Stimulated activated CD4-positive, alpha-beta T cell treated with anti-CD3 and anti-CD28 coated beads, TNF-alpha, amount 100 ng/mL, for 48 hours (primary cell): ENCODE measurements at regions not wholly inside any gene's neighbourhood (a gene's known extent, or its start where the extent isn't known, plus 50 kb on each side); places are given as distances from the start of the nearest gene placed in this dataset.

Experiments used
- DNase-seq, 3 donors: peaks; one replicate each; pipeline ENCODE4 v3.0.0-alpha.2; 2020; ENCODE audit warnings: low read depth in 3 of 3

- no peak for DNase-seq
Observed at GRCh38 chr22:27407369-27407985, 394.1 kb downstream of the MN1 start.

GRCh38 chr22:27408068-27408467 lies 393.5 kb downstream of the MN1 start:
- no peak for DNase-seq

DNA sequence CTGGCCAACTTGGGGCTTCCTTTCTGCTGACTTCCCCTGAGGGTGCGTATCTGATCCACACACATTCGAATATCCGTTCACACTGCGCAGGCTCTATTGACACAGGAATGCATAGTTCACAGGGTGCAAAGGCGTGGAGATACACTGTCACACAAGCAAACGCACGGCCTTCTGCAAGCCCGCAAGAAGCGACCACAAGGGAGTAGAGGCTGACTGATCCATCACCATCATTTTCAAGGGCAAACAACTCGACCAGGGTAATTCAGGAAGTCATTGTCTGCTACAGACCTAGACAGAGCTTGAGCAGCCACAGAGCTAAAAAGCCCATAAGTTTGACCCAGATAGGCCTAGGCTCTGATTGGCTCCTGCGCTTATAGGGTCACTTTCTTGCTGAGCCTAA lies 392.3 kb downstream of the MN1 start:
- DNase-seq, result no peak

DNA sequence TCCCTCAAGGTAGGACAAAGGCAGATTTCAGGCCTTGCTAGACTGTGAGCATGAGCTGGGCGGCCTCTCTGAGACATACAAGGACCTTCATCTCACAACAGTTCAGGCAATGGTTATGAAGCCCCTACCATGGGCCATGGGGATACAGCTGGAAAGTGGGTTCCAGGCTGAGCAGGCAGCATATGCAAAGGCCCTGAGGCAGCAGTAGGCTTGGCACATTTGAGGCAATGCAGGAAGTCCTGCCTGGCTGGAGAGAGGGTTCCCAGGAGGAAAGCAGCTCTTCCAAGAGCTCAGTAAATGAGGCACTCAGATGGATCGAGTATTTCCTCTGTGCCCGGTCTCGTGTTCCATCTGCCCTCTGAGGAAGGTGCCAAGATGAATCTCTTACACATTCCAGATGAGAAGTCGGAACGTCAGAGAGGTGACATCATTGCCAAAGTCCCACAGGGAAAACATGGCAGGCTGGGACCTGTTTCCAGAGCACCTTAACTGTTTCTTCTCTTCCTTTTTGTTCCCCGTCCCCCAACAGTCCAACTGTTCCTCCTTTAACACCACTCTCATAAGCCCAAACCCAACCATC lies 388.6 kb downstream of the MN1 start:
- no peak for DNase-seq

- no peak for DNase-seq
Observed at GRCh38 chr22:27413702-27414101, 387.9 kb downstream of the MN1 start.

- DNase-seq, result no peak
Observed at GRCh38 chr22:27416511-27417420, 384.8 kb downstream of the MN1 start.

GRCh38 chr22:27417421-27417814 lies 384.1 kb downstream of the MN1 start:
- DNase-seq, result no peak

GRCh38 chr22:27418261-27418660 lies 383.3 kb downstream of the MN1 start:
- no peak for DNase-seq

- DNase-seq, result no peak
Observed at GRCh38 chr22:27419473-27419872, 382.1 kb downstream of the MN1 start.

DNA sequence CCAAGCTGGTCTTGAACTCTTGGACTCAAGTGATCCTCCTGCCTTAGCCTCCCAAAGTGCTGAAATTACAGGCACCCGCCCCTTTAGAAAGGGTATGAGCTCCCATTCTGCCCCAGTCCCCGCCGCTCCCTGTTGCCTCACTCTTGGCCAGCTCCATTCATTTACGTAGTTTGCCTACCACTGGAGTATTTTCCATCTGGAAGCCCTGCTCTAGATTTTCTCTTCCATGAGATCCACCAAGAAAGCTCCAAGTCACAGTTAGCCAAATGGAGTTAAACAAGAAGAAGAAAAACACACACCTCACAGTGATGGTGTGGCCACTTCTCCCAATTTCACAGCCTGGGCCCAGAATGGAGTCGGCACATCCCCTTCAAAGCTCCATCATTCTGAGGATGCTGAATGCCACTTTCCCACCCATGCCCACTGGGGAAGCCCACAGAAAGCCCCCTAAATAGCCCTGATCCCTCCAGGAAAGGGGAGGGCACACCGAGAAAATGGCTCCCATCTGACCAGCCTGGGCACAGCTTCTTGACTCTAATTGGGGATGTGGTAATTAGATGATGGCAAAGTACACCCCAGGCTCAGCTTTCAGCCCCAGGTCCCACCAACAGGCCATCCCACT lies 381.2 kb downstream of the MN1 start:
- no peak for DNase-seq

DNA sequence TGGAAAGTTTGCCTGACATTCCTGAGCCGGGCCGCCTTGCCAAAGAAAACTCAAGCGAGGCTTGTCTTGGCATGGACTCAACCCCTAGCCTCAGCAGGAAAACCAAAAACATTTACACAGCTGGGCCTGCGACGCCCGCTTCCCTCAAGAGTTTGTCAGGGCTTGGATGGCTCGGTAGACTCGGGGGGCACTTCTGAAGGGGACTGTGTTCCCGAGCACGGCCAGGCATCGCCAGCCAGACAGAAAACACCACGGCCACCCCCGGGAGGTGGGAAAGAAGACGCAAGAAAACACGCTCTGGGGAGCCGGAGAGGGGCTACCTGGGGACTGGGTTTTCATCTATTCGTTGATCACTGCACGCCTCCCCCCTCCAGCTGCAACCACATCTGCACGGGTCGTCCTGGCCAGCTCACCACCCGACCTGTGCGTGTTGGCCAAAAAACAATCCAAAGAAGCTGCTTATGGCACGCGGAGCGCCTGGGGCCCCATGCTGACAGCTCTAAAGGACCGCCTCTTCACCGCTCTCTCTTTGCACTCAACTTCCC lies 380.7 kb downstream of the MN1 start:
- DNase-seq, result no peak

DNA sequence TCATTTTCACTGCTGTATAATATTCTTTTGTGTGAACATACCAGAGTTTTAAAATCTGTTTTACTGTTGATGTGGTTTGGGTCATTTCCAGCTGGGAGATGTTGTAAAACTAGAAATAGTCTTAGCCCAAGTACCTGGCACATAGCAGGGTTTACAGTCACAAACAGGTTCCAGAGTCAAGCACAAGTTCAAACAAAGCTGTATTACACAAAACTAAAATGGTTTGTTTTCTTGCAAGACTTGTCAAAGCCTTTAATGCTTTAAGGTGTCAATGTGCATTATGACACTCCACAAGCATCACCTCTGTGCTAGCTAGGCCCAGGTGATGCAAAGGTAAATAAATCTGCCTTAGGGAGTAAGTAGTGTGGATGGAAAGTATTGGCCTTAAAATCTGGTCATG lies 379.1 kb downstream of the MN1 start:
- no peak for DNase-seq

DNA sequence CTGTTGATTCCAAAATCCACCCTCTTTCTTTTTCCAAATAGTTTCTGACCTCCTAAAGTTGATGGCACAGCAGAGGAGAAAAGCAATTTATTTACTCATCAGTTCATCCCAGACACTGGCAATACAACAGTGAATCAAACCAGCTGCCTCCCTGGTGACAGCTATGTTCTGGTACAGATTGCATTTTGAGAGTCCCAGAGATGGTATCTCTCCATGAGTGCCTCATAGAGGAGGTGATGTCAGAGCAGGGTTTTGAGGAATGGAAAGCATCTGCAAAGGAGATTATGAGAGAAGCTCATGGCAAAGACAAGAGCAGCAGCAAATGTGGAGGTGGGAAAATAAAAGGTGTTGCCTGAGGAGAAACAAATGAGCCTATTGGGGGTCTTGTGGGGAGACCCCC lies 377.2 kb downstream of the MN1 start:
- DNase-seq, result no peak

DNA sequence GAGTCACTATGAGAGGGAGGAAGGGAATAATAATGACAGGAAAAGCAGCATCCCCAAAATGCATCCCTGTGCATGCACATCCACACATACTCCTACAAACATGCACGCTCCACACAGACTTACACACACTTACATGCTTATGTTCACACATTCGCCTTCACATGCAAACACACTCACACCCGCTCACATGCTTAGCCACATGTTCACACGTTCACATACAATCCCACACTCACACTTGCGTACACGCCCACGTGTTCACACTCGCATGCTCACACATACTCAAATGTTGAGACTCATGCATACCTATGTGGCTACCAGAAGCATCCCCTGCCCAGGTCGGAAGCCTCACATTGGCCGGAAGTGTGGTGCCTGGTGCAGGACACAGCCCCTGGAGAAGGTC lies 372.1 kb downstream of the MN1 start:
- DNase-seq, result no peak

GRCh38 chr22:27431081-27431480 lies 370.5 kb downstream of the MN1 start:
- no peak for DNase-seq

- DNase-seq, result no peak
Observed at GRCh38 chr22:27431896-27432295, 369.7 kb downstream of the MN1 start.

DNA sequence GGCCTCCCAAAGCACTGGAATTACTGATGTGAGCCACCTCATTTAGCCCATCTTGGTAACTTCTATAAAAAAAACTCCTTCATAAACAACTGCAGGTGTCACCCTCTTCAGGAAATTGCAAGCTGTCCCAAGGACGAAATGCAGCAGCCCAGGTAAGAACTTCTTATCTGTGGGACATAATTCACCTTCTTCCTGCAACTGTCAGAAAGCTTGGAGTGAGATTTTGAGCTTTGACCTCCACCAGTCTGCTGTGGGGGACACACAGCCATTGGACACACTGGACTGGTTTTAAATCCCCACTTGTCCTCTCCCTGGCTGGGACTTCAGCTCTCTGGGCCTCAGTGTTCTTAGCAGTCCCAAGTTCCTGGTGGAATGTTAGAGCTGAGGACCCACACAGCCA lies 368.5 kb downstream of the MN1 start:
- DNase-seq, result no peak

- DNase-seq, result no peak
Observed at GRCh38 chr22:27433585-27434190, 367.9 kb downstream of the MN1 start.

- DNase-seq, result no peak
Observed at GRCh38 chr22:27434898-27435297, 366.7 kb downstream of the MN1 start.

DNA sequence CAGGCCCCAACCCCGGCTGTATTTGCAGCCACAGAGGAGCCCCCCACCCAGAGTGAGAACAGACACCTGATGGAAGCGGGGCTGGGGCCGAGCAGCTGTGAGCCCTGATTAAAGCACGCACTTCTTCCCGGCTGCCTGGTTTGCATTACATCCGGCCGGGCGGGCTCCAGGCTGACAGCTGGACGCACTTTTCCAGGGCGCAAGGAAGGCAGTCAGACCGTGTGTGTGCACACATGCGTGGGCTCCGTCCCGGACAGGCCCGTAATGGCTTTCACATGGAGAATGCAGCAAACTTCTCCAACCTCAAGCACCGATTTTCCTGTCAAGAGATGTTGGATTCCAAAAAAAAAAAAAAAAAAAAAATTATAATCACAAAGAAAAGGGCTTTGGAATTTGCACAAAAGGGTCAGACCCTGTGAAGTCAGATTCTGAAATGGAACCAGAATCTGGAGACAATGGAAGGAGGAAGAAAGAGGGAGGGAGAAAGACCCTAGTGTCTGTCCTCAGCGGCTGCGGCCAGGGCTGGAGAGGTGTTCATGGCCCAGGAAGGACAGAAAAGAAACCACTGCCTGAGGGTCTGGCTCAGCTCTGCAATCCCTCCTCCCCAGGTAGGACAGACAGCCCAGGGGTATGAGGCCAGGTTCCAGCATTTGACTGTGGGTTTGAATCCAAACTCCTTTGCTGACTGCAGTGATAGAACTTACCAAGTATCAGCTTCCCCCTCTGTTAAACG lies 365.5 kb downstream of the MN1 start:
- DNase-seq, result no peak

DNA sequence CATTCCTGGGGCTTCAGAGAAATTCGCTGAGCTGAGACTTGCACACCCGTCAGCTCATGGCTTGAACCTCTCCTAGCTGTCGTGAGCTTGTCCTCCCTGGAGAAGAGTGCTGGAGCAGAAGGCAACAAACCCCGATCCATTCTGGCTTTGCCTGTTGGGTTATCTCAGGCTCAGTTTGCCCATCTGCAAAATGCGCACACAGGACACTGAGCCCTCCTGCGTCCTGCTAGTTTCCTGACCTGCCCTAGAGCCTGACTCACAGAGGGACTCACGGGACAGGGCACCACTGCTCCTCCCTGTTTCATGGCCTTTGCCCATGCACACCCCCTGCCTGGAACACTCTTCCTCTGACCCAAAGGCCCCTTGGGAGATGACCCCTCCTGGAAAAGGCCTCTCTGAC lies 365.0 kb downstream of the MN1 start:
- DNase-seq, result no peak
